Endothelial cell of umbilical vein (primary cell): ENCODE measurements at regions not wholly inside any gene's neighbourhood (a gene's known extent, or its start where the extent isn't known, plus 50 kb on each side); places are given as distances from the start of the nearest gene placed in this dataset.

Experiments used
- BruUV-seq: library from RNA; stranded (reverse); fragments of 400-500 nt; replicated peaks from 2 replicates; lab custom pipeline; 2021; lab: Mats Ljungman, UMichigan
- CTCF ChIA-PET: fragments of 300-600, 350-600 bp; sonication (Branson Sonifier 250); formaldehyde crosslinking; loops from one replicate; lab custom pipeline; 2021; ENCODE audit warnings: antibody characterized with exemption, inconsistent platforms; lab: Charles Lee
- POLR2A ChIA-PET: fragments of 300-600, 350-600 bp; sonication (Branson Sonifier 250); formaldehyde crosslinking; loops from one replicate; lab custom pipeline; 2021; ENCODE audit warnings: antibody characterized with exemption, inconsistent platforms; lab: Charles Lee
- DNase-seq: peaks from one replicate; pipeline ENCODE4 v3.0.0-alpha.2; 2011; ENCODE audit warnings: low read depth, low spot score
- FAIRE-seq: peaks from 2 replicates; lab custom pipeline; 2011; peaks lifted over from hg19 to GRCh38; lab: Jason Lieb, UNC
- H2AFZ ChIP-seq: 2 replicates; pipeline ENCODE4 v1.6.0; 2012; ENCODE audit warnings: low read depth, low read length, control low read depth, inconsistent platforms
- H3K27ac ChIP-seq: 2 replicates; pipeline ENCODE4 v1.5.1; 2011; ENCODE audit warnings: low read depth, mild to moderate bottlenecking, control low read depth, low read length, moderate library complexity; ENCODE audit not compliant: insufficient read depth
- H3K27me3 ChIP-seq, 2 experiments: 2 replicates each; pipeline versions ENCODE4 v1.6.0 to v1.6.1; 2011; ENCODE audit warnings: low read length in 2 of 2, mixed read lengths in 1 of 2; ENCODE audit not compliant: control insufficient read depth in 2 of 2, insufficient read depth in 2 of 2
- H3K36me3 ChIP-seq, 2 experiments: 2 replicates in 1 of 2; 3 replicates in 1 of 2; pipeline ENCODE4 v1.5.1; 2011; ENCODE audit warnings: low read length in 2 of 2, mild to moderate bottlenecking in 1 of 2, moderate library complexity in 1 of 2; ENCODE audit not compliant: control insufficient read depth in 2 of 2, insufficient read depth in 2 of 2; ENCODE audit errors: extremely low read depth in 1 of 2
- H3K4me1 ChIP-seq: 3 replicates; pipeline ENCODE4 v1.5.1; 2011; ENCODE audit warnings: mild to moderate bottlenecking, low read length; ENCODE audit not compliant: control insufficient read depth, insufficient read depth; ENCODE audit errors: extremely low read depth
- H3K4me2 ChIP-seq: 2 replicates; pipeline ENCODE4 v1.6.1; 2011; ENCODE audit warnings: low read length, control low read depth, mixed read lengths; ENCODE audit not compliant: insufficient read depth
- H3K4me3 ChIP-seq, 3 experiments: fragments of 200-600 bp in 1 of 3; sonication (generic), shearing (Covaris generic) in 1 of 3; replicated peaks in 1 of 3; 2 replicates each; pipeline ENCODE4 v1.5.1; 2011 to 2016; ENCODE audit warnings: control low read depth in 3 of 3, low read length in 3 of 3, mild to moderate bottlenecking in 2 of 3, inconsistent platforms in 1 of 3, low read depth in 1 of 3, moderate library complexity in 1 of 3; ENCODE audit not compliant: insufficient read depth in 1 of 3
- H3K79me2 ChIP-seq: 2 replicates; pipeline ENCODE4 v1.6.0; 2012; ENCODE audit warnings: low read length, inconsistent platforms; ENCODE audit not compliant: control insufficient read depth, insufficient read depth
- H3K9ac ChIP-seq: replicated peaks from 2 replicates; pipeline ENCODE3; 2011; ENCODE audit warnings: low read length, control low read depth; ENCODE audit not compliant: insufficient read depth; ENCODE audit errors: extremely low read depth
- H3K9me1 ChIP-seq: replicated peaks from 3 replicates; pipeline ENCODE4 v1.6.0; 2011; ENCODE audit warnings: mild to moderate bottlenecking, low read length; ENCODE audit not compliant: control insufficient read depth, insufficient read depth; ENCODE audit errors: extremely low read depth
- H3K9me3 ChIP-seq: replicated peaks from 2 replicates; pipeline ENCODE4 v1.5.1; 2012; ENCODE audit warnings: low read length, inconsistent platforms; ENCODE audit not compliant: control insufficient read depth, insufficient read depth
- H4K20me1 ChIP-seq: replicated peaks from 2 replicates; pipeline ENCODE3; 2011; ENCODE audit warnings: mild to moderate bottlenecking, low read length; ENCODE audit not compliant: control insufficient read depth, insufficient read depth; ENCODE audit errors: extremely low read depth
- CTCF ChIP-seq, 2 donors: IDR thresholded peaks; 1 replicate in 1 of 2; 2 replicates in 1 of 2; pipeline ENCODE4 v1.5.1; 2011; ENCODE audit warnings: low read length in 2 of 2, mild to moderate bottlenecking in 2 of 2, moderate library complexity in 2 of 2, control low read depth in 1 of 2, inconsistent platforms in 1 of 2, low read depth in 1 of 2; ENCODE audit not compliant: insufficient read depth in 1 of 2; ENCODE audit errors: extremely low read depth in 1 of 2
- EZH2 ChIP-seq: IDR thresholded peaks from 2 replicates; pipeline ENCODE4 v1.6.1; 2012; ENCODE audit warnings: borderline replicate concordance, low read depth, mild to moderate bottlenecking, moderate library complexity, low read length, inconsistent platforms; ENCODE audit not compliant: severe bottlenecking
- FOS ChIP-seq: IDR thresholded peaks from 2 replicates; pipeline ENCODE4 v1.6.1; 2011; ENCODE audit warnings: mild to moderate bottlenecking, low read length, moderate library complexity, borderline replicate concordance; ENCODE audit not compliant: insufficient read depth
- GATA2 ChIP-seq: IDR thresholded peaks from 2 replicates; pipeline ENCODE4 v1.7.0; 2011; ENCODE audit warnings: low read depth, mild to moderate bottlenecking, moderate library complexity, mixed read lengths, low read length; ENCODE audit not compliant: insufficient read length, insufficient read depth
- JUN ChIP-seq: IDR thresholded peaks from 2 replicates; pipeline ENCODE4 v1.6.1; 2011; ENCODE audit warnings: borderline replicate concordance, low read depth; ENCODE audit not compliant: insufficient read length, insufficient read depth
- MYC ChIP-seq: IDR thresholded peaks from one replicate; pipeline ENCODE4 v1.6.1; 2011; ENCODE audit warnings: mild to moderate bottlenecking, low read depth, low read length
- POLR2A ChIP-seq: IDR thresholded peaks from 2 replicates; pipeline ENCODE4 v1.6.1; 2012; ENCODE audit warnings: low read depth, mild to moderate bottlenecking, control low read depth, low read length
- POLR2AphosphoS5 ChIP-seq: IDR thresholded peaks from 2 replicates; pipeline ENCODE4 v1.6.1; 2012; ENCODE audit warnings: low read depth, mild to moderate bottlenecking, control low read depth, low read length, moderate library complexity; ENCODE audit not compliant: insufficient read depth
- dilution Hi-C: fragments of 300-500 bp; cut with MboI; formaldehyde crosslinking; loops from one replicate; pipeline ENCODE4 v1.15.0; 2019; ENCODE audit warnings: low sequenced_read_pairs; ENCODE audit not compliant: extremely low pct_ligation_motif_present
- intact Hi-C: fragments of 100-400 bp; cut with micrococcal nuclease; formaldehyde crosslinking; loops from one replicate; pipeline ENCODE4 v1.10.0; 2022
- TF ChIP-seq, protein P1 (sequence below): IDR thresholded peaks from 2 replicates; pipeline ENCODE4 v1.6.1; 2011; ENCODE audit not compliant: insufficient read depth, insufficient read length

DNA sequence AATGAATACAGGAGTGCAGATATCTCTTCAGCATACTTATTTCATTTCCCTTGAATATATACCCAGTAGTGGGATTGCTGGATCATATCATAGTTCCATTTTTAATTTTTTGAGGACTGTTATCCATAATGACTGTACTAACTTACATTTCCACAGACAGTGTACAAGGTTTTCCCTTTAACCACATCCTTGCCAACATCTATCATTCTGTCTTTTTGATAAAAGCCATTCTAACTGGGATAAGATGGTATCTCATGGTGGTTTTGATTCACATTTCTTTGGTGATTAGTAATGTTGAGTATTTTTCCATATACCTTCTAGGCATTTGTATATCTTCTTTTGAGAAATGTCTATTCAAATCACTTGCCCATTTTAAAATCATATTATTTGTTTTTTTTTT is 325.2 kb downstream of the CYP26B1 start:
- ChIA-PET POLR2A (no interaction called here), CTCF (no interaction called here)
- intact Hi-C loops (no loop called here), dilution Hi-C loops (no loop called here)
- Histone ChIP-seq H3K27me3 (peaks cover 10 to 40% of the 10 kb centered on the region in 2 experiments), H3K27ac (no peak overlapping the region), H3K9ac (no peak overlapping the region), H3K9me1 (no peaks in the 10 kb centered on the region), H3K36me3 (no peaks in the 10 kb centered on the region), H2AFZ (no peak overlapping the region), H3K4me3 (no peak overlapping the region), H3K9me3 (no peaks in the 10 kb centered on the region), H3K4me2 (no peak overlapping the region), H4K20me1 (no peaks in the 10 kb centered on the region), H3K4me1 (no peaks in the 10 kb centered on the region), H3K79me2 (no peaks in the 10 kb centered on the region)
- FAIRE-seq = no peak
- no TSS peak for BruUV-seq
- TF ChIP-seq FOS (no peak), GATA2 (no peak), JUN (no peak), POLR2AphosphoS5 (no peak), MYC (no peak), EZH2 (no peak), CTCF (IDR thresholded peaks at IDR 0.05; ENCODE audit: extremely low read depth in 1 of 2, insufficient read depth in 1 of 2, low read depth in 1 of 2, low read length in 2 of 2) (no peak), POLR2A (no peak)
- TF ChIP-seq, protein P1, sequence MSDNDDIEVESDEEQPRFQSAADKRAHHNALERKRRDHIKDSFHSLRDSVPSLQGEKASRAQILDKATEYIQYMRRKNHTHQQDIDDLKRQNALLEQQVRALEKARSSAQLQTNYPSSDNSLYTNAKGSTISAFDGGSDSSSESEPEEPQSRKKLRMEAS = no peak
- no peak for DNase-seq
